NCI-H2029 (cell line): ENCODE measurements at regions not wholly inside any gene's neighbourhood (a gene's known extent, or its start where the extent isn't known, plus 50 kb on each side); places are given as distances from the start of the nearest gene placed in this dataset.
A peak's percentile ranks its signal among the peaks of the same experiment; 100 is the strongest.
"Not testable (repeated sequence)": the region's sequence is repeated elsewhere in the genome, so short reads cannot be mapped to it uniquely, and the experiment has no call there.

Experiments
- DNase-seq: peaks from one replicate; lab custom pipeline; 2025; lab: John Stamatoyannopoulos, UW

GRCh38 chr1:95615421-95615820 is 381.4 kb downstream of the RWDD3 start:
- DNase-seq, result no peak

- no peak for DNase-seq
Observed at GRCh38 chr1:95620076-95620475, 386.1 kb downstream of the RWDD3 start.

GRCh38 chr1:95622609-95623008 is 388.6 kb downstream of the RWDD3 start:
- no peak for DNase-seq

GRCh38 chr1:95625224-95625623 is 391.2 kb downstream of the RWDD3 start:
- DNase-seq, result no peak

GRCh38 chr1:95627244-95627643 is 393.2 kb downstream of the RWDD3 start:
- DNase-seq, result no peak

- no peak for DNase-seq
Observed at GRCh38 chr1:95631695-95632094, 397.7 kb downstream of the RWDD3 start.

GRCh38 chr1:95635811-95636210 is 401.8 kb downstream of the RWDD3 start:
- DNase-seq, result no peak

- no peak for DNase-seq
Observed at GRCh38 chr1:95636897-95637296, 402.9 kb downstream of the RWDD3 start.

GRCh38 chr1:95640746-95641145 is 406.7 kb downstream of the RWDD3 start:
- DNase-seq, result peak; percentile 69

GRCh38 chr1:95641386-95641785 is 407.4 kb downstream of the RWDD3 start:
- DNase-seq, result no peak

GRCh38 chr1:95642035-95642434 is 408.0 kb downstream of the RWDD3 start:
- DNase-seq, result no peak

- DNase-seq, result no peak
Observed at GRCh38 chr1:95643071-95643470, 409.1 kb downstream of the RWDD3 start.

- DNase-seq, result not testable (repeated sequence)
Observed at GRCh38 chr1:95645126-95645525, 411.1 kb downstream of the RWDD3 start.

GRCh38 chr1:95650631-95651030 is 416.6 kb downstream of the RWDD3 start:
- DNase-seq, result no peak

GRCh38 chr1:95652423-95652965 is 418.5 kb downstream of the RWDD3 start:
- no peak for DNase-seq

- no peak for DNase-seq
Observed at GRCh38 chr1:95653618-95654017, 419.6 kb downstream of the RWDD3 start.

- no peak for DNase-seq
Observed at GRCh38 chr1:95655321-95656020, 421.5 kb downstream of the RWDD3 start.

- DNase-seq, result no peak
Observed at GRCh38 chr1:95657248-95657647, 423.2 kb downstream of the RWDD3 start.

GRCh38 chr1:95659166-95659565 is 425.2 kb downstream of the RWDD3 start:
- no peak for DNase-seq

- no peak for DNase-seq
Observed at GRCh38 chr1:95659588-95659987, 425.6 kb downstream of the RWDD3 start.

- DNase-seq, result no peak
Observed at GRCh38 chr1:95660736-95661135, 426.7 kb downstream of the RWDD3 start.

GRCh38 chr1:95663530-95663929 is 429.5 kb downstream of the RWDD3 start:
- not testable (repeated sequence) for DNase-seq

GRCh38 chr1:95668165-95668564 is 434.2 kb downstream of the RWDD3 start:
- DNase-seq, result no peak

- not testable (repeated sequence) for DNase-seq
Observed at GRCh38 chr1:95669638-95670037, 435.6 kb downstream of the RWDD3 start.
